HCT116 (cell line): ENCODE measurements at regions not wholly inside any gene's neighbourhood (a gene's known extent, or its start where the extent isn't known, plus 50 kb on each side); places are given as distances from the start of the nearest gene placed in this dataset.

Experiments used
- ATAC-seq: fragments of 200-7000 bp; cut with Tn5 transposase; 2 replicates; pipeline ENCODE4 v1.9.1; 2020; ENCODE audit warnings: mild to moderate bottlenecking, moderate library complexity
- BruUV-seq: library from RNA; stranded (reverse); fragments of 400-500 nt; replicated peaks from 2 replicates; lab custom pipeline; 2021; lab: Mats Ljungman, UMichigan
- CTCF ChIA-PET: fragments of 300-600 bp; sonication (Branson Sonifier 250); formaldehyde crosslinking; loops from one replicate; lab custom pipeline; 2021; ENCODE audit warnings: antibody characterized with exemption; lab: Charles Lee
- POLR2A ChIA-PET: fragments of 300-600, 350-600 bp; sonication (Branson Sonifier 250); formaldehyde crosslinking; loops from one replicate; lab custom pipeline; 2021; ENCODE audit warnings: antibody characterized with exemption; lab: Charles Lee
- RAD21 ChIA-PET, 2 experiments: fragments of 300-600 bp; sonication (Branson Sonifier 250); formaldehyde crosslinking; loops; one replicate each; lab custom pipeline; 2023; ENCODE audit warnings: low total read pairs in 2 of 2; ENCODE audit not compliant: uncharacterized antibody in 2 of 2, unreplicated experiment in 2 of 2, low non-redundant PET in 1 of 2; lab: Charles Lee
- DNase-seq: peaks from one replicate; pipeline ENCODE4 v3.0.0-alpha.2; 2010; ENCODE audit warnings: low read depth, low spot score
- H2AFZ ChIP-seq: fragments of 200-600 bp; shearing (Covaris generic), sonication (generic); 2 replicates; pipeline ENCODE4 v1.6.1; 2017; ENCODE audit warnings: low read depth, mixed run types, mixed read lengths, antibody characterized with exemption, low read length; ENCODE audit not compliant: poor library complexity, severe bottlenecking
- H3K27ac ChIP-seq: 2 replicates; pipeline ENCODE4 v1.5.1; 2012; ENCODE audit warnings: low read depth, low read length
- H3K27me3 ChIP-seq: fragments of 200-600 bp; sonication (generic); 2 replicates; pipeline ENCODE4 v1.6.1; 2016; ENCODE audit warnings: mixed run types, low read length, mixed read lengths; ENCODE audit not compliant: insufficient read depth
- H3K36me3 ChIP-seq, 2 experiments: fragments of 200-500 bp in 1 of 2; fragments of 200-600 bp in 1 of 2; sonication (Bioruptor generic) in 1 of 2; sonication (generic) in 1 of 2; 2 replicates each; pipeline versions ENCODE4 v1.5.1 to v1.6.1; 2014 to 2016; ENCODE audit warnings: low read length in 2 of 2, inconsistent platforms in 1 of 2, mixed read lengths in 1 of 2, mixed run types in 1 of 2; ENCODE audit not compliant: insufficient read depth in 2 of 2, control insufficient read depth in 1 of 2
- H3K4me1 ChIP-seq, 2 experiments: fragments of 200-600 bp in 1 of 2; sonication (generic) in 1 of 2; 2 replicates each; pipeline versions ENCODE4 v1.5.1 to v1.6.1; 2012 to 2017; ENCODE audit warnings: low read length in 2 of 2, inconsistent platforms in 1 of 2, mild to moderate bottlenecking in 1 of 2, mixed read lengths in 1 of 2, mixed run types in 1 of 2, moderate library complexity in 1 of 2; ENCODE audit not compliant: insufficient read depth in 2 of 2, control insufficient read depth in 1 of 2
- H3K4me2 ChIP-seq: fragments of 200-600 bp; sonication (generic); 2 replicates; pipeline ENCODE4 v1.6.1; 2017; ENCODE audit warnings: mixed run types, low read length, mixed read lengths
- H3K4me3 ChIP-seq, 2 experiments: fragments of 200-600 bp in 1 of 2; sonication (generic) in 1 of 2; replicated peaks in 1 of 2; 2 replicates each; pipeline ENCODE4 v1.5.1; 2011 to 2016; ENCODE audit warnings: low read length in 2 of 2, control low read depth in 1 of 2, low read depth in 1 of 2, mild to moderate bottlenecking in 1 of 2, mixed read lengths in 1 of 2, mixed run types in 1 of 2
- H3K79me2 ChIP-seq: fragments of 200-600 bp; sonication (generic); 2 replicates; pipeline ENCODE4 v1.6.1; 2017; ENCODE audit warnings: mild to moderate bottlenecking, mixed run types, low read length, moderate library complexity, mixed read lengths; ENCODE audit not compliant: insufficient read depth
- H3K9ac ChIP-seq: fragments of 200-600 bp; sonication (generic); 2 replicates; pipeline ENCODE4 v1.6.1; 2016; ENCODE audit warnings: low read length, mixed read lengths
- H3K9me2 ChIP-seq: fragments of 200-600 bp; sonication (generic), shearing (Covaris generic); 2 replicates; pipeline ENCODE4 v1.6.1; 2017; ENCODE audit warnings: mixed run types, mild to moderate bottlenecking, moderate library complexity; ENCODE audit not compliant: insufficient read depth
- H3K9me3 ChIP-seq, 2 experiments: fragments of 200-500 bp in 1 of 2; fragments of 200-600 bp in 1 of 2; sonication (Bioruptor generic) in 1 of 2; sonication (generic) in 1 of 2; 2 replicates each; pipeline ENCODE4 v1.6.1; 2014 to 2017; ENCODE audit warnings: low read length in 2 of 2, mixed read lengths in 2 of 2, inconsistent platforms in 1 of 2, low read depth in 1 of 2, mild to moderate bottlenecking in 1 of 2, mixed run types in 1 of 2, moderate library complexity in 1 of 2; ENCODE audit not compliant: control insufficient read depth in 1 of 2, insufficient read depth in 1 of 2
- H4K20me1 ChIP-seq: fragments of 200-600 bp; sonication (generic), shearing (Covaris generic); 2 replicates; pipeline ENCODE4 v1.6.1; 2017; ENCODE audit warnings: mixed run types, mild to moderate bottlenecking, moderate library complexity; ENCODE audit not compliant: insufficient read depth
- FOSL1 ChIP-seq: IDR thresholded peaks from 2 replicates; pipeline ENCODE4 v1.6.1; 2012; ENCODE audit warnings: low read depth
- TCF7L2 ChIP-seq: IDR thresholded peaks from 2 replicates; pipeline ENCODE4 v1.7.0; 2011; ENCODE audit warnings: borderline replicate concordance, inconsistent platforms; ENCODE audit not compliant: insufficient read depth, insufficient read length; ENCODE audit errors: extremely low read depth
- ZNF274 ChIP-seq: fragments of 200-500 bp; sonication (Bioruptor generic); IDR thresholded peaks from 2 replicates; pipeline ENCODE4 v1.6.1; 2014; ENCODE audit warnings: mild to moderate bottlenecking, low read depth, low read length, inconsistent platforms
- intact Hi-C: fragments of 100-400 bp; cut with micrococcal nuclease; formaldehyde crosslinking; loops from 2 replicates; pipeline ENCODE4 v1.10.0; 2022
- TF ChIP-seq, protein P1 (sequence below): IDR thresholded peaks from 2 replicates; pipeline ENCODE4 v1.6.1; 2011; ENCODE audit warnings: mild to moderate bottlenecking, low read length, moderate library complexity; ENCODE audit not compliant: insufficient replicate concordance; ENCODE audit errors: extremely low read depth
- TF ChIP-seq, protein P2 (sequence below): IDR thresholded peaks from 2 replicates; pipeline ENCODE4 v1.6.1; 2012; ENCODE audit warnings: low read depth

DNA sequence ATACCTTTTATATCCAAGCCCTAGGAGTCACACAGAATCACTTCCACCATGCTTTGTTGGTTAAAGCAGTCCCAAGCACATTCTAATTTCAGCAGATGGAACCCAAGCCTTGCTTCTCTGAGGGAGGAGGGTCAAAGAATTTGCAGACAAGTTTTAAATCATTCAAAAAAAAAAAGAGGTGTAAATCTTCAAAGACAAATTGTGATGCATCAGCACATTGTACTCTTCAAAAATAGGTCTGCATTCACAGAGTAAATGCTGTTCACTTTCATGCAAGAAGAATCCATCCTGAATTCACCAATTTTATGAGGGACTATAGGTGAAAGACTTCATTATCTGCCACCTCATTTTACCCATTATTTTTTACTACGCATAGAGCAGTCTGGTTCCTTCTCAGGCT, 321.8 kb upstream of the PRDM1 start:
- Histone ChIP-seq H3K9me3 (no peaks in the 10 kb centered on the region), H3K36me3 (no peaks in the 10 kb centered on the region), H3K4me2 (no peak overlapping the region), H2AFZ (no peak overlapping the region), H3K4me3 (no peak overlapping the region), H3K4me1 (peaks cover 0 to 11% of the 10 kb centered on the region in 2 experiments; a peak in 2 of 4 replicates), H3K9me2 (no peaks in the 10 kb centered on the region), H4K20me1 (no peaks in the 10 kb centered on the region), H3K79me2 (no peaks in the 10 kb centered on the region), H3K9ac (no peak overlapping the region), H3K27me3 (no peaks in the 10 kb centered on the region), H3K27ac (no peak overlapping the region)
- POLR2A ChIA-PET, result no interaction called here
- ATAC-seq (no peak), DNase-seq (no peak)
- RAD21 ChIA-PET, result interaction anchor here in 1 of 2 experiments (0.6 kb wide), 1 partner anchor 174 kb away, joined by 3 read pairs; no protein-coding TSS in a partner anchor
- CTCF ChIA-PET, result no interaction called here
- intact Hi-C loops, result no loop called here
- TF ChIP-seq, protein P1, sequence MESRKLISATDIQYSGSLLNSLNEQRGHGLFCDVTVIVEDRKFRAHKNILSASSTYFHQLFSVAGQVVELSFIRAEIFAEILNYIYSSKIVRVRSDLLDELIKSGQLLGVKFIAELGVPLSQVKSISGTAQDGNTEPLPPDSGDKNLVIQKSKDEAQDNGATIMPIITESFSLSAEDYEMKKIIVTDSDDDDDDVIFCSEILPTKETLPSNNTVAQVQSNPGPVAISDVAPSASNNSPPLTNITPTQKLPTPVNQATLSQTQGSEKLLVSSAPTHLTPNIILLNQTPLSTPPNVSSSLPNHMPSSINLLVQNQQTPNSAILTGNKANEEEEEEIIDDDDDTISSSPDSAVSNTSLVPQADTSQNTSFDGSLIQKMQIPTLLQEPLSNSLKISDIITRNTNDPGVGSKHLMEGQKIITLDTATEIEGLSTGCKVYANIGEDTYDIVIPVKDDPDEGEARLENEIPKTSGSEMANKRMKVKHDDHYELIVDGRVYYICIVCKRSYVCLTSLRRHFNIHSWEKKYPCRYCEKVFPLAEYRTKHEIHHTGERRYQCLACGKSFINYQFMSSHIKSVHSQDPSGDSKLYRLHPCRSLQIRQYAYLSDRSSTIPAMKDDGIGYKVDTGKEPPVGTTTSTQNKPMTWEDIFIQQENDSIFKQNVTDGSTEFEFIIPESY, result no peak
- TF ChIP-seq FOSL1, result no peak
- TF ChIP-seq TCF7L2, result no peak
- no peak for TF ChIP-seq ZNF274
- TF ChIP-seq, protein P2, sequence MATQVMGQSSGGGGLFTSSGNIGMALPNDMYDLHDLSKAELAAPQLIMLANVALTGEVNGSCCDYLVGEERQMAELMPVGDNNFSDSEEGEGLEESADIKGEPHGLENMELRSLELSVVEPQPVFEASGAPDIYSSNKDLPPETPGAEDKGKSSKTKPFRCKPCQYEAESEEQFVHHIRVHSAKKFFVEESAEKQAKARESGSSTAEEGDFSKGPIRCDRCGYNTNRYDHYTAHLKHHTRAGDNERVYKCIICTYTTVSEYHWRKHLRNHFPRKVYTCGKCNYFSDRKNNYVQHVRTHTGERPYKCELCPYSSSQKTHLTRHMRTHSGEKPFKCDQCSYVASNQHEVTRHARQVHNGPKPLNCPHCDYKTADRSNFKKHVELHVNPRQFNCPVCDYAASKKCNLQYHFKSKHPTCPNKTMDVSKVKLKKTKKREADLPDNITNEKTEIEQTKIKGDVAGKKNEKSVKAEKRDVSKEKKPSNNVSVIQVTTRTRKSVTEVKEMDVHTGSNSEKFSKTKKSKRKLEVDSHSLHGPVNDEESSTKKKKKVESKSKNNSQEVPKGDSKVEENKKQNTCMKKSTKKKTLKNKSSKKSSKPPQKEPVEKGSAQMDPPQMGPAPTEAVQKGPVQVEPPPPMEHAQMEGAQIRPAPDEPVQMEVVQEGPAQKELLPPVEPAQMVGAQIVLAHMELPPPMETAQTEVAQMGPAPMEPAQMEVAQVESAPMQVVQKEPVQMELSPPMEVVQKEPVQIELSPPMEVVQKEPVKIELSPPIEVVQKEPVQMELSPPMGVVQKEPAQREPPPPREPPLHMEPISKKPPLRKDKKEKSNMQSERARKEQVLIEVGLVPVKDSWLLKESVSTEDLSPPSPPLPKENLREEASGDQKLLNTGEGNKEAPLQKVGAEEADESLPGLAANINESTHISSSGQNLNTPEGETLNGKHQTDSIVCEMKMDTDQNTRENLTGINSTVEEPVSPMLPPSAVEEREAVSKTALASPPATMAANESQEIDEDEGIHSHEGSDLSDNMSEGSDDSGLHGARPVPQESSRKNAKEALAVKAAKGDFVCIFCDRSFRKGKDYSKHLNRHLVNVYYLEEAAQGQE, result no peak
- no TSS peak for BruUV-seq
